Sigmoid colon (tissue), 6 donors: ENCODE measurements at regions not wholly inside any gene's neighbourhood (a gene's known extent, or its start where the extent isn't known, plus 50 kb on each side); places are given as distances from the start of the nearest gene placed in this dataset.
"Not testable (repeated sequence)": the region's sequence is repeated elsewhere in the genome, so short reads cannot be mapped to it uniquely, and the experiment has no call there.

Experiments
- DNase-seq: peaks from one replicate; pipeline ENCODE4 v3.0.0-alpha.2; 2019
- H3K27ac ChIP-seq, 4 donors: fragments of 200-600 bp; sonication (generic); one replicate each; pipeline ENCODE4 v1.5.1; 2016 to 2019; ENCODE audit warnings: mild to moderate bottlenecking in 1 of 4
- H3K27me3 ChIP-seq, 3 donors: fragments of 200-600 bp; sonication (generic); one replicate each; pipeline ENCODE4 v1.5.1; 2019; ENCODE audit warnings: mild to moderate bottlenecking in 1 of 3
- H3K36me3 ChIP-seq, 4 donors: fragments of 200-600 bp; sonication (generic); one replicate each; pipeline ENCODE4 v1.5.1; 2016 to 2019
- H3K4me1 ChIP-seq, 4 donors: fragments of 200-600 bp; sonication (generic); one replicate each; pipeline ENCODE4 v1.5.1; 2017 to 2019
- H3K4me3 ChIP-seq, 4 donors: fragments of 200-600 bp; sonication (generic); one replicate each; pipeline ENCODE4 v1.5.1; 2017 to 2019; ENCODE audit warnings: mild to moderate bottlenecking in 2 of 4, moderate library complexity in 1 of 4
- H3K9me3 ChIP-seq, 4 donors: fragments of 200-600 bp in 3 of 4; sonication (generic) in 3 of 4; one replicate each; pipeline versions ENCODE4 v1.5.1 to v1.6.1; 2013 to 2019
- CTCF ChIP-seq, 4 experiments: fragments of 450-650 bp in 3 of 4; fragments of 200-600 bp in 1 of 4; IDR thresholded peaks; one replicate each; pipeline ENCODE4 v1.5.1; 2016 to 2019; ENCODE audit warnings: antibody characterized with exemption in 4 of 4, mild to moderate bottlenecking in 3 of 4, moderate library complexity in 2 of 4
- EP300 ChIP-seq, 4 donors: sonication (generic); formaldehyde crosslinking; IDR thresholded peaks; one replicate each; pipeline ENCODE4 v1.6.1; 2017; ENCODE audit warnings: antibody characterized with exemption in 4 of 4
- POLR2A ChIP-seq, 2 donors: fragments of 450-650 bp; IDR thresholded peaks; one replicate each; pipeline ENCODE4 v1.6.1; 2016; ENCODE audit warnings: antibody characterized with exemption in 2 of 2, mild to moderate bottlenecking in 2 of 2, moderate library complexity in 2 of 2
- POLR2AphosphoS5 ChIP-seq, 4 donors: sonication (generic); formaldehyde crosslinking; IDR thresholded peaks; one replicate each; pipeline ENCODE4 v1.6.1; 2017; ENCODE audit warnings: antibody characterized with exemption in 4 of 4
- WGBS, 2 donors: extraction: QIAGEN DNeasy Blood & Tissue Kit; methylation state at CpG; one replicate each; pipeline ENCODE4 v1.1.7; 2013; 5-methylcytosine and 5-hydroxymethylcytosine counted together
- intact Hi-C: fragments of 100-400 bp; cut with DNase I; formaldehyde crosslinking; loops from one replicate; pipeline ENCODE4 v1.15.1; 2023
- donor health status: healthy with polysubstance abuse.
- donor health status: healthy.

DNA sequence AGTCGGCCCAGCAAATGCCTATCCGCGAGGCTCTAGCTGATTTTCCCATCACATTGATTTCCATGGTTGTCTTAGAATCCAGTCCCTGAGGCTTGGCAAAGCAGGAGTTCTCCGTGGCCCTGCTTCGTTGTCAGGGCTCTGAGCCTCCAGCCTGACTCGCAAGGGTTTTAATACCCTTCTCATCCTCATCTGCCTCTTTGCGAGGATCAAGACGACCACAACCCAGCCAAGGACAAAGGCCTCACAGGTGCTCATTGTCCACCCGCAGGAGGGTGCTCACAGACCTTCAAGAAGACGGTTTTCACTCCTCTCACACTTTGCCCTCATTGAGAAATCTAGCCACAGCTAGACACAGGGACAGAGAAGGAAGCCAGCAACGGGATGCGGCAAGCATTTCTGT, 610.8 kb downstream of the KCNJ18 start:
- intact Hi-C loops: no loop called here
- H3K36me3 ChIP-seq: no peaks in the 10 kb centered on the region
- H3K4me3 ChIP-seq: no peak overlapping the region
- WGBS, 2 donors: 86 to 92% methylated on average over 12 of the region's 12 CpGs
- no peaks in the 10 kb centered on the region for H3K4me1 ChIP-seq
- H3K27me3 ChIP-seq: no peaks in the 10 kb centered on the region
- H3K9me3 ChIP-seq: peaks cover 0 to 3% (median 0%) of the 10 kb centered on the region in 4 donors
- TF ChIP-seq POLR2AphosphoS5 (IDR thresholded peaks at IDR 0.05): no peak
- no peak for TF ChIP-seq EP300 (IDR thresholded peaks at IDR 0.05)
- TF ChIP-seq POLR2A (IDR thresholded peaks at IDR 0.05): no peak
- DNase-seq: no peak
- H3K27ac ChIP-seq: no peak overlapping the region

GRCh38 chr17:22303865-22304264, 611.5 kb downstream of the KCNJ18 start:
- no peak overlapping the region for H3K27ac ChIP-seq
- DNase-seq: no peak
- intact Hi-C loops: no loop called here
- no peaks in the 10 kb centered on the region for H3K27me3 ChIP-seq
- no peaks in the 10 kb centered on the region for H3K4me1 ChIP-seq
- H3K4me3 ChIP-seq: no peak overlapping the region
- WGBS, 2 donors: 91 to 94% methylated on average over 12 of the region's 12 CpGs
- no peak for TF ChIP-seq EP300 (IDR thresholded peaks at IDR 0.05)
- TF ChIP-seq CTCF (IDR thresholded peaks at IDR 0.05): no peak
- TF ChIP-seq POLR2AphosphoS5 (IDR thresholded peaks at IDR 0.05): no peak
- no peak for TF ChIP-seq POLR2A (IDR thresholded peaks at IDR 0.05)
- H3K36me3 ChIP-seq: no peaks in the 10 kb centered on the region
- peaks cover 0 to 3% (median 0%) of the 10 kb centered on the region in 4 donors for H3K9me3 ChIP-seq

- TF ChIP-seq CTCF (IDR thresholded peaks at IDR 0.05) (no peak), POLR2A (IDR thresholded peaks at IDR 0.05) (no peak), POLR2AphosphoS5 (IDR thresholded peaks at IDR 0.05) (no peak), EP300 (IDR thresholded peaks at IDR 0.05) (no peak)
- DNase-seq: no peak
- Histone ChIP-seq H3K9me3 (peaks cover 0 to 3% (median 0%) of the 10 kb centered on the region in 4 donors), H3K36me3 (no peaks in the 10 kb centered on the region), H3K27ac (no peak overlapping the region), H3K27me3 (no peaks in the 10 kb centered on the region), H3K4me1 (no peaks in the 10 kb centered on the region), H3K4me3 (no peak overlapping the region)
- intact Hi-C loops: no loop called here
- WGBS, 2 donors: 91 to 94% methylated on average over 31 of the region's 31 CpGs
These were observed 612.5 kb downstream of the KCNJ18 start for GRCh38 chr17:22304667-22305303.

DNA sequence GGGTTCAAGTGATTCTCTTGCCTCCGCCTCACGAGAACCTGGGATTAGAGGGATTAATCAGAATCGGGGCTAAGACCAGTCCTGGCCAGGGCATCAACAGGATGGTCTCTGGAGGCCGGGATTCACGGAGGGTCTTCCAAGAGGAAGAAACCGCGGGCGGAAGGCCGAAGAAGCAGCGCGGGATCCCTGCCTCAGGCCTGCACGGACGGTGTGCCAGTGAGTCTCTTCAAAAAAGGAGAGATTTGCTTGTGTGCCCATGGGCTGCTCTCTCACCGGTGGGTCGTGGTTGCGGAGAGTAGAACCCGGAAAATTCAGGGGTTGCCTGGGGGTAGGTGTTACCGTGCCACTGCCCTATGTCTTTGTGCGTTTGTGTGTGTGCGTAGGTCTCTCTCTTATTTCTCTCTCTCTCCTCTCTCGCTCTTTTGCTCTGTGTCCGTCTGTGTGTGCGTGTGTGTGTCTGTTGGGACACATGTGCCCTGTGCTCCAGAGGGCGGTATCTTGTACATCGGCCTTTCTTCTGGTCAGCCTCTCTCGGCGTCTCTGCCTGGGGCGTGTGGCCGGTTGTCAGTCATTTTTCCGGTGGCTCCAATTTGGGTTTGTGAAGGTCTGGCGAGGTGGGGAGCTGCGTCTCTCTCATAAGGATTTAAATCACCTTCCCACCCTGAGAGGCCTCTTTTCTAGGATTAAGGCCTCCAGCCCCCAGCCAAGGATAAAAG, 613.2 kb downstream of the KCNJ18 start:
- Histone ChIP-seq H3K27me3 (no peaks in the 10 kb centered on the region), H3K4me3 (no peak overlapping the region), H3K36me3 (no peaks in the 10 kb centered on the region), H3K4me1 (no peaks in the 10 kb centered on the region), H3K9me3 (no peaks in the 10 kb centered on the region), H3K27ac (no peak overlapping the region)
- no peak for TF ChIP-seq POLR2AphosphoS5 (IDR thresholded peaks at IDR 0.05)
- no peak for TF ChIP-seq CTCF (IDR thresholded peaks at IDR 0.05)
- TF ChIP-seq EP300 (IDR thresholded peaks at IDR 0.05): no peak
- TF ChIP-seq POLR2A (IDR thresholded peaks at IDR 0.05): no peak
- no peak for DNase-seq
- 93 to 94% methylated on average over 32 of the region's 32 CpGs for WGBS, 2 donors
- intact Hi-C loops: no loop called here

DNA sequence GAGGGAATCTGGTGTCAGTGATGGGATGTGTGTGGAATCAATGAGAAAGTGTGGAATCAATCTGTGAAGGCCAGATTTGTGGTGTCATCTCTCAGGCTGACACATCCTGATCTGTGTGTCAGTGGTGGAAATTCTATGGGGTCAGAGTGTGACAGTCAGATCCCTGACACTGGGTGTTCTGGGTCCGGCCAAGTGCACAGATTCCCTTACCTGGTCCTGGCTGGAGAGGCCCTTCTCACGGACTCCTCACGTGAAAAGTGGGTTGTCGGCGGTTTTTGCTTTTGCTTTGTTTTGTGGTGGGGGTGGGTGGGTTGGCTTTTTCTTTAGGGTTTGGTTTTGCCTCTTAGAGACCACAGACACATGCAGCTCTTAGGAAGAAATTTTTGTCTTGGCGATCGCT, 618.0 kb downstream of the KCNJ18 start:
- H3K36me3 ChIP-seq, H3K4me3 ChIP-seq, H3K4me1 ChIP-seq, H3K27ac ChIP-seq, DNase-seq, H3K27me3 ChIP-seq, H3K9me3 ChIP-seq, intact Hi-C loops: not testable (repeated sequence)
- WGBS, 2 donors: 73 to 88% methylated on average over 7 of the region's 7 CpGs
